ENCODE measurements at regions not wholly inside any gene's neighbourhood (a gene's known extent, or its start where the extent isn't known, plus 50 kb on each side); places are given as distances from the start of the nearest gene placed in this dataset.
"Not testable (repeated sequence)": the region's sequence is repeated elsewhere in the genome, so short reads cannot be mapped to it uniquely, and the experiment has no call there.

DNA sequence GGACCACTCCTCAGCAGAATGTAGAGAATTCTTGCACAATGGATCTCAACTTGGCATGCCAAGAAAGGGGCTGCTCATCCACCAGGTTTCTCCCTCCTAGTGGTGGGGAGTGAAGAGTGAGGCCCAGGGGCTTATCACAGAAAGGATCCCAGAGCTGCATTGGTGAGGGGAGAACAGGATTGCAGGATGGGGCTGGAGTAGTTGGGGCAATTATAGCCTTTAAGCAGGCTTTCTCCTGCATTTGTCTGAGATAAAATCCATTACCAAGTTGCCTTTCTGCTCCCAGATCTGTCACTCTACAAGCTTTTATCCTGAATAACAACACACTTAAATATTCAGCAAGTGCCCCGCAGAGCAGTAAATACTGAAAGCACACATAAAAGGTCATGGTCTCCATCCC is 130.8 kb upstream of the CES5A start:
- DNase-seq (no peak), ATAC-seq (no peak)
- peaks cover 12% of the 10 kb centered on the region for H3K27me3 Mint-ChIP-seq
- peaks cover 0 to 7% of the 10 kb centered on the region in 2 donors for H3K9me3 Mint-ChIP-seq
- H3K4me1 Mint-ChIP-seq, result no peaks in the 10 kb centered on the region
- no peak overlapping the region for H3K27ac Mint-ChIP-seq
- no peak overlapping the region for H3K4me3 Mint-ChIP-seq

DNA sequence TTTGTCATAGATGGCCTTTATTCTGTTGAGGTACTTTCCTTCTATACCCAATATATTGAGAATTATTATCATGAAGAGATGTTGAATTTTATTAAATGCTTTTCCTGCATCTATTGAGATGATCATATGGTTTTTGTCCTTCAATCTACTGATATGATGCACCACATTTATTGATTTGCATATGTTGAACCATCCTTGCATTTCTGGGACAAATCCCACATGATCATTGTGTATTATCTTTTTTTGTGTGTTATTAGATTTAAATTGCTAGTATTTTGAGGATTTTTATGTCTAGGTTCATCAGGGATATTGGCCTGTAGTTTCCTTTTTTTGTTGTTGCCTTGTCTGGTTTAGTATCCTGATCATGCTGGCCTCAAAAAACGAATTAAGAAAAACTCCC is 124.5 kb upstream of the CES5A start:
- no peaks in the 10 kb centered on the region for H3K4me1 Mint-ChIP-seq
- H3K9me3 Mint-ChIP-seq, result peaks cover 17 to 19% of the 10 kb centered on the region in 2 donors
- ATAC-seq (no peak), DNase-seq (no peak)
- H3K4me3 Mint-ChIP-seq, result no peak overlapping the region
- no peak overlapping the region for H3K27ac Mint-ChIP-seq
- H3K27me3 Mint-ChIP-seq, result peaks cover 9% of the 10 kb centered on the region

DNA sequence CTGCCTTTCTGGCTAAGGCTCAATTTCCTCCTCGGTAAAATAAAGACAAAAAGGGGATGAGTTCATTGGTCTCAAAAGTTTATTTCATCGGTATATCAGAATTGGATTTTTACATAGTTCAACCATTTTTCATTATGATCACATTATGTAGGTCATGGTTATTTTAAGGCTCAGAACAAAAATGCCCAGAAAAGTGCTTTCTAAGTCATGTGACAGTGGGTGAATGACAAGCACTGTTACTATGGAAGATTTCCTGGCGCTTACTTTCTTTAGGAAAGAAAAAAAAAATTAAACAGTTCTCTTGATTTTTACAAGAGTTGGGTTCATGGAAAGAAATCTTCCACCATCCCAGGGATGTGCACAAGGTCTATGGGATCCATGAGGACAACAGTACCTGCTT is 117.9 kb upstream of the CES5A start:
- ATAC-seq, result no peak
- DNase-seq, result no peak
- Mint-ChIP-seq H3K4me1 (no peaks in the 10 kb centered on the region), H3K4me3 (no peak overlapping the region), H3K9me3 (peaks cover 2 to 3% of the 10 kb centered on the region in 2 donors), H3K27me3 (peaks cover 6% of the 10 kb centered on the region), H3K27ac (no peak overlapping the region)

DNA sequence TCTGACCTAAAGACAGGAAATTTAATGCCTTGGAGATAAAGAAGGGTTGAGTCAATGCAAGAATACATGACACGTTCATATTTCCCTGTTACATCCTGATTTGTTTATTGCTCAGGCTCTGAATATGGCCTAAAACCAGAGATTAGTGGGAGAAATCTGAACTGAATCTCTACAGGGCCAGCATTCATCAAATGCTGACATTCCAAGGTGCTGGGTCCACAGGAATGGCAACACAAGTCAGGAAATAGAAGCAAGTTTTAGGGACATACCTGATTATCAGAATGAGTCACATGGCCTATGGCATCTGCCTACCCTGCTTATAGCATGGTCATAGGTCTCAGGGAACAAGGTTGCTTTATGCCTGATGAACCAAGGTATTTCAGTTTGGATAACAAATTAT is 117.4 kb upstream of the CES5A start:
- no peak overlapping the region for H3K27ac Mint-ChIP-seq
- H3K4me3 Mint-ChIP-seq, result no peak overlapping the region
- H3K9me3 Mint-ChIP-seq, result no peaks in the 10 kb centered on the region
- H3K4me1 Mint-ChIP-seq, result no peaks in the 10 kb centered on the region
- H3K27me3 Mint-ChIP-seq, result peaks cover 6% of the 10 kb centered on the region
- ATAC-seq (no peak), DNase-seq (no peak)

DNA sequence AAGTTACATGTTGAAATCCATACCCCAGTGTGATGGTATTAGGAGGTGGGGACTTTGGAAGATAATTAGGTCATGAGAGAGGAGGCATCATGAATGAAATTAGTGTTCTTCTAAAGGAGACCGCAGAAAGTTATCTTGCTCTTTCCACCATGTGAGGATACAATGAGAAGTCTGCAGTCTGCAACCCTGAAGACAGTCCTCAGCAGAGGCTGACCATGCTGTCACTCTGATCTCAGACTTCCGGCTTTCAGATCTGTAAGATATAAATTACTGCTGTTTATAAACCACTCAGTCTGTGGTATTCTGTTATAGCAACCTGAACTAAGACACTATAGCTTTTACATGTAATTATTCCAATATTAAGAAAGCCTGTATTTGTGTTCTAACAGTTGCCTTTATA is 116.7 kb upstream of the CES5A start:
- peaks cover 6% of the 10 kb centered on the region for H3K27me3 Mint-ChIP-seq
- ATAC-seq (no peak), DNase-seq (no peak)
- H3K27ac Mint-ChIP-seq, result no peak overlapping the region
- H3K9me3 Mint-ChIP-seq, result no peaks in the 10 kb centered on the region
- H3K4me3 Mint-ChIP-seq, result no peak overlapping the region
- no peaks in the 10 kb centered on the region for H3K4me1 Mint-ChIP-seq

DNA sequence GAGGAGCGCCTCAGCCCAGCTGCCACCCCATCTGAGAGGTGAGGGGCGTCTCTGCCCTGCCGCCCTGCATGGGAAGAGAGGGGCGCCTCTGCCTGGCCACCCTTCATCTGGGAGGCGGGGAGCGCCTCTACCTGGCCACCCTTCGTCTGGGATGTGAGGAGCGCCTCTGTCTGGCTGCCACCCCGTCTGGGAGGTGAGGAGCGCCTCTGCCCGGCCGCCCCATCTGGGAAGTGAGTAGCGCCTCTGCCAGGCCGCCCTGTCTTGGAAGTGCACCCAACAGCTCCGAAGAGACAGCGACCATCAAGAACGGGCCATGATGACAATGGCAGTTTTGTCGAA is 114.4 kb upstream of the CES5A start:
- Mint-ChIP-seq H3K27me3 (peaks cover 6% of the 10 kb centered on the region), H3K4me3 (no peak overlapping the region), H3K4me1 (no peaks in the 10 kb centered on the region), H3K27ac (no peak overlapping the region), H3K9me3 (no peaks in the 10 kb centered on the region)
- no peak for DNase-seq
- peak; percentile 31 for ATAC-seq

DNA sequence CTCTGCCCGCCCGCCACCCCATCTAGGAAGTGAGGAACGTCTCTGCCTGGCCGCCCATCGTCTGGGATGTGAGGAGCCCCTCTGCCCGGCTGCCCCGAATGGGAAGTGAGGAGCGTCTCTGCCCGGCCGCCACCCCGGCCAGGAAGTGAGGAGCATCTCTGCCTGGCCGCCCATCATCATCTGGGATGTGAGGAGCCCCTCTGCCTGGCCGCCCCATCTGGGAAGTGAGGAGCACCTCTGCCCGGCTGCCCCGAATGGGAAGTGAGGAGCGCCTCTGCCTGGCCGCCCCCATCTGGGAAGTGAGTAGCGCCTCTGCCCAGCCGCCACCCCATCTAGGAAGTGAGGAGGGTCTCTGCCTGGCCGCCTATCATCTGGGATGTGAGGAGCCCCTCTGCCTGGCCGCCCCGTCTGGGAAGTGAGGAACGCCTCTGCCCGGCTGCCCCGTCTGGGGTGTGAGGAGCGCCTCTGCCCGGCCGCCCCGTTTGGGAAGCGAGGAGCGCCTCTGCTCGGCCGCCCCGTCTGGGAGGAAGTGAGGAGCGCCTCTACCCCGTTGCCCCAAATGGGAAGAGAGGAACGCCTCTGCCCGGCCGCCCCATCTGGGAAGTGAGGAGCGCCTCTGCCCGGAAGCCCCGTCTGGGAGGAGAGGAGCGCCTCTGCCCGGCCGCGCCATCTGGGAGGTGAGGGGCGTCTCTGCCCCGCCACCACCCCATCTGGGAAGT is 113.8 kb upstream of the CES5A start:
- H3K9me3 Mint-ChIP-seq, ATAC-seq, H3K27me3 Mint-ChIP-seq: not testable (repeated sequence)

DNA sequence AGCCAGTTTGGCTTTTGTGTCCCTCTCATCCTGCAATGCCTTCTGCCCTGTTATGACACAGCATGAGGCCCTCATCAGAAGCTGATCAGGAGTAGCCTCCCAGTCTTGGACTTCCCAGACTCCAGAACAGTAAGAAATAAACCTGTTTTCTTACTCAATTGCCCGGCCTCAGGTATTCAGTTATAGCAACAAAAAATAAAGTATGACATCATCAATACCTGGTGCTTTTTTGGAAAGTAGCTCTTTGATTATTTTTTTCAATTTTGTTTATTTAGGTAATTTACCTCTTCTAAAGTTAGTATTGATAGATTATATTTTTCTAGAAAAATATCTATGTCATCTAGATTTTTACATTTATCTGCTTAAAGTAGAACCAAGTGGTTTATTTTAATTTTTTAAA is 112.8 kb upstream of the CES5A start:
- H3K4me1 Mint-ChIP-seq, result no peaks in the 10 kb centered on the region
- ATAC-seq, result no peak
- DNase-seq, result no peak
- no peak overlapping the region for H3K4me3 Mint-ChIP-seq
- H3K27me3 Mint-ChIP-seq, result peaks cover 6% of the 10 kb centered on the region
- H3K9me3 Mint-ChIP-seq, result no peaks in the 10 kb centered on the region
- H3K27ac Mint-ChIP-seq, result no peak overlapping the region

More for the DNA sequence above, 113.8 kb upstream of the CES5A start:
- not testable (repeated sequence) for H3K4me1 Mint-ChIP-seq, H3K27ac Mint-ChIP-seq, DNase-seq, H3K4me3 Mint-ChIP-seq

DNA sequence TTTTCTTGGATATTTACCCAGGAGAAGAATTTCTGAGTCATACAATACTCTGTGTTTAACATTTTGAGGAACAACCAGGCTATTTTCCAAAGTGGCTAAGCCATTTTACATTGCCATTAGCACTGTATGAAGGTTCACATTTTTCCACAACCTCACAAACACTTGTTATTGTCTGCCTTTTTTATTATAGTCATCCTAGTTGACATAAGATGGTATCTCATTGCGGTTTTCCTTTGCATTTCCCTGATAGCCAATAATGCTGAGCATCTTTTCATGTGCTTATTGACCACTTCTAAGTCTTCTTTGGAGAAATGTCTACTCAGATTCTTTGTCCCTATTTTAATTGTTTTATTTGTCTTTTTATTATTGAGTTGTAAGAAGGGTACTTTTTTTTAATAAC is 107.4 kb upstream of the CES5A start:
- H3K9me3 Mint-ChIP-seq, result no peaks in the 10 kb centered on the region
- DNase-seq (no peak), ATAC-seq (no peak)
- no peak overlapping the region for H3K27ac Mint-ChIP-seq
- H3K4me3 Mint-ChIP-seq, result no peak overlapping the region
- no peaks in the 10 kb centered on the region for H3K4me1 Mint-ChIP-seq
- H3K27me3 Mint-ChIP-seq, result no peaks in the 10 kb centered on the region

DNA sequence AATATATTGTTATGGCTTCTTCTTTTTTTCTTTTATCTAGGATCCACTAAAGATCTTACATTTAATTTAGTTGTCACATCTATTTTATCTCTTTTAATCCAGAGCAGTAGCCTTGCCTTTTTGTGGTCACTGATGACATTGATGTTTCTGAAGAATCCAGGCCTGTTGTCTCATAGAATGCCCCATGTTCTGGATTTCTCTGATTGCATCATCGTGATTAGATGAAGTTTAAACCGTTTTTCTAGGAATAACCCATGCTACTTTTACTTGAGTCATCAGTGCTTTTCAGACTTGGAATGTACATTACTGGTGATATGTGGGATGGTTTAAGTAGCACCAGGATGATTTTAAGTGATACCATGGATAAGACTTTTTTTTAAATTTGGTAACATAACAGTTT is 106.4 kb upstream of the CES5A start:
- Mint-ChIP-seq H3K4me1 (no peaks in the 10 kb centered on the region), H3K27me3 (no peaks in the 10 kb centered on the region), H3K27ac (no peak overlapping the region), H3K4me3 (no peak overlapping the region), H3K9me3 (no peaks in the 10 kb centered on the region)
- DNase-seq (no peak), ATAC-seq (no peak)

DNA sequence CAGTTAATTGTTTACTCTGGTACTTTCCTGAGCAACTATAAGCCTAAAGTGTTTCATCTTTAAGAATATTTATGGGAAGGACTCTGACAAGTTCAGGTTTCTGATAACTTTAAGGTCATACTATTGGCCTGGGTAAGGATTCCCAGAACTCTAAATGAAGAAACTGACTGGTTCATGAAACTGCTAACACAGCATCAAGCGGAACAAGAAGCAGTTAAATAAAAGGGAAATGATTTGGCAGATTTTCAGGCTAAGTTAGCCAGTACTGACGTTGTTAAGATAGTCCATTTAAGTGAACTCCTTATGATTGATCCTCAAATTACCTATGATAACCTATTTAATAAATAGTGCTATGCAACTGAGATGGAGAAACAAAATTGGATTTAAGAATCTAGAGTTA is 101.6 kb upstream of the CES5A start:
- Mint-ChIP-seq H3K27me3 (peaks cover 19% of the 10 kb centered on the region), H3K4me3 (no peak overlapping the region), H3K27ac (no peak overlapping the region), H3K4me1 (no peaks in the 10 kb centered on the region), H3K9me3 (no peaks in the 10 kb centered on the region)
- ATAC-seq (no peak), DNase-seq (no peak)

DNA sequence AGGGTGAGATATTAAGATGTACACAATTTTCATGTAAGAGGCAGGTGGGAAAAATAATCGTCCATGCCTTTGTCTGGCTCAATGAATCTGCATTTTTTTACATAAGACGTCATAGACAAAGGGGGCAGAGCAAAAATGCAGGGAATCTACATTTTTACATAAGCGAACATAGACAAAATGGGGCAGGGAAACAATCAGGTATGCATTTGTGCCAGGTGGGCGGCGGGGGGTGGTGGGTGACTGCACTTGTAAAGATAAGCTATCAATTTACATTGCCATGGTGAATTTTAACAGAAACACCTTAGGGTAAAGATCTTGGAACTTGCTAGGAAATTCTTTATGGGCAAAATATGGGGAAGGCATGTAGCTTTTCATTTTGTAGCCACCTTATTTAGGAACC is 96.3 kb upstream of the CES5A start:
- H3K9me3 Mint-ChIP-seq, result no peaks in the 10 kb centered on the region
- peaks cover 19% of the 10 kb centered on the region for H3K27me3 Mint-ChIP-seq
- H3K4me1 Mint-ChIP-seq, result no peaks in the 10 kb centered on the region
- no peak for ATAC-seq
- H3K4me3 Mint-ChIP-seq, result no peak overlapping the region
- no peak overlapping the region for H3K27ac Mint-ChIP-seq
- no peak for DNase-seq

DNA sequence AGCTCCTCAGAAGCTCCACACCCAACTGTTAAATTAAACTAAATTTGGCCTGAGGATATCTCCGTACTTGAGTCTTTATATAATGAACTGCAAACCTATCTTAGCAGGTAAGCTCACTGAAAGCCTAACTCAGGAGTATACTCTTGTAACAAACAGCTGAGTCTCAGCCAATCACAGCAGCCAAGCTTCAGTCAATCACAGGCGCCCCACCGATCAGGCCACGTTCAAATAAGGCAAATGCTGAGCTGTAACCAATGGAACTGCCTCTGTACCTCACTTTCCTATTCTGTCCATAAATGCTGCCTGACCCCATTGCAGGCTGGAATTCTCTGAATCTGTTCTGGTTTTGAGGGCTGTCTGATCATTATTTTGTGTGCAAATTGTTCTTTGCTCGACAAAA is 93.0 kb upstream of the CES5A start:
- DNase-seq (no peak), ATAC-seq (no peak)
- H3K27ac Mint-ChIP-seq, result no peak overlapping the region
- H3K4me3 Mint-ChIP-seq, result no peak overlapping the region
- no peaks in the 10 kb centered on the region for H3K9me3 Mint-ChIP-seq
- peaks cover 18% of the 10 kb centered on the region for H3K27me3 Mint-ChIP-seq
- H3K4me1 Mint-ChIP-seq, result no peaks in the 10 kb centered on the region

DNA sequence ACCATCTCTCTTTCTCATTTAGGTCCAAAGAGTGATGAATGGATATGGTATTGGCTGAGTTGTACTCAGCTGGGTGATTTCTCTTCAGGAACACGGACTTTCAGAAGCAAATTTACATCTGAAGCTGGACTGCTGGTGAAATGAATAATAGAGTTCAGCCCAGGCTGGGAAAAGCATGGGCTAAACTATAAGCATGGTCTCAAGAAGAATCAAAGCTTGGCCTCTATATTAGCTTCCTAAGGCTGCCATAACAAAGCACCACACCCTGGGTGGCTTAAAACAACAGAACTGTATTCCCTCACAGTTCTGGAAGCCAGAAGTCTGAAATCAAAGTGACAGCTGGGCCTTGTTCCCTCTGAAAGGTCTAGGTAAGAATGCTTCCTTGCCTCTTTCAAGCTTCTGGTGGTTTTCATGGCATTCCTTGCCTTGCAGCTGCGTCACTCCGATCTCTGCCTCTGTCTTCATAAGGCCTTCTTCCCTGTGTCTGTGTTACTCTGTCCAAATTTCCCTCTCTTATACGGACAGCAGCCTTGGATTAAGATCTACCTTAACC is 89.8 kb upstream of the CES5A start:
- DNase-seq (no peak), ATAC-seq (no peak)
- H3K27me3 Mint-ChIP-seq, result peaks cover 11% of the 10 kb centered on the region
- H3K27ac Mint-ChIP-seq, result no peak overlapping the region
- peaks cover 0 to under 1% of the 10 kb centered on the region in 2 donors for H3K9me3 Mint-ChIP-seq
- H3K4me3 Mint-ChIP-seq, result no peak overlapping the region
- H3K4me1 Mint-ChIP-seq, result no peaks in the 10 kb centered on the region

DNA sequence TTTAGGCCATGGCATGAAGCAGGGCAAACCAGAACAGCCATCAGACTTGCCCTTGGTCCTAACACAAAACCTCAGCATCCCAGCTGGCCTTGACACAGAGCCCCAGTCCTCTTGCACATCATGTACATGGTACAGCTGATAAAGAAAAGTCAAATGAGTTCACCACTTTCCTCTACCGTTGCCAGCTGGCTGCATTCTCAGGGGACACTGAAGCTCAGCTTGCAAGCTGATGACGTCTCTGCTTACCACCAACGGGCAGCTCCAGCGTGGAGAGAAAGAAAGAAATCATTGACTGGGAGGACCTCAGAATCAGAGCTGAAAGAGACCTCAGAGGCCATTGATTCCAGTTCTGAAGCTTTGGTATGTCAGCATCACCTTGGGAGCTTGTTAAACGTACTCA is 80.7 kb upstream of the CES5A start:
- ATAC-seq (no peak), DNase-seq (no peak)
- H3K4me3 Mint-ChIP-seq, result no peak overlapping the region
- H3K27ac Mint-ChIP-seq, result no peak overlapping the region
- H3K27me3 Mint-ChIP-seq, result peaks cover 30% of the 10 kb centered on the region
- H3K9me3 Mint-ChIP-seq, result peaks cover 9% of the 10 kb centered on the region in 2 donors
- H3K4me1 Mint-ChIP-seq, result no peaks in the 10 kb centered on the region

DNA sequence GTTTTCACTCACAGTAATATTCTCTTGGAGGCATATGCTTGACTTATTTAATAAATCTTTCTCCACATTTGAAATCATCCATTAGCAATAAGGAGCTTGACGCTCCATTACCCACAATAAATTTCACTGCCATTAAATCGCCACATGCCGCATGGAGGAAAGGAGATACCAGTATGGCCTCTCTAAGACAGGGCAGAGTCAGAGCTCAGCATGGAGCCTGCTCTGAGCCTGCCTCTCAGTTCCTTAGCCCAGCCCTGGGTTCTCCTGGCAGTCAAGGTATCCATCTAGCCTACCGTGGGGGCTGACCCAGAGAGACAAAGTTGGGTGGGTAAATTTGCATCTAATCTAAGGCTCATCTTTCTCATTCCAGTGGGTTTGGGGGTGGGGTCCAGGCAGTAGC is 80.3 kb upstream of the CES5A start:
- ATAC-seq (no peak), DNase-seq (no peak)
- H3K27me3 Mint-ChIP-seq, result peaks cover 33% of the 10 kb centered on the region
- H3K4me1 Mint-ChIP-seq, result no peaks in the 10 kb centered on the region
- H3K9me3 Mint-ChIP-seq, result peaks cover 9% of the 10 kb centered on the region in 2 donors
- no peak overlapping the region for H3K27ac Mint-ChIP-seq
- H3K4me3 Mint-ChIP-seq, result no peak overlapping the region

DNA sequence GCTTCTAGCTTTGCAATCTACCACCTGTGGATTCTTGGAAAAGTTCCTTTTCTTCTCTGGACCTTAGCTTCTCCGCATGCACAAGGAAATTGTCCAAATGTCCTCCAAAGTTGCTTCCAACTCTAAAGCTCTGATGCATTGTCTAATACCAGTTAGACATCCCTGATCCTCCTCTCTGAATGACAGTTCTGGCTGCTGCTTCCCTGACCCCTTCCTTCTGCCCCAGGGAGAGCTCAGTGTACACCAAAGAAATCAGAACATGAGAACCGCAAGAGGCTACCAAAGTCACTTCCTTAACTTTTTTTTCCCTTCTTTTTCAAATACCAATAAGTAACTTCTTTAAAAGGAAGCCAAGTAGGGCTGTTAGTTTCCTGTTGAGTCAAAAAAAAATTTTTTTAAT is 79.7 kb upstream of the CES5A start:
- Mint-ChIP-seq H3K4me1 (no peaks in the 10 kb centered on the region), H3K27ac (no peak overlapping the region), H3K4me3 (no peak overlapping the region), H3K27me3 (peaks cover 38% of the 10 kb centered on the region), H3K9me3 (peaks cover 7 to 9% of the 10 kb centered on the region in 2 donors)
- ATAC-seq, result no peak
- no peak for DNase-seq

Measured in stimulated activated naive CD8-positive, alpha-beta T cell treated with anti-CD3 and anti-CD28 coated beads, Interleukin-15, amount 100 ng/mL, for 72 hours (primary cell).